ENCODE measurements at regions not wholly inside any gene's neighbourhood (a gene's known extent, or its start where the extent isn't known, plus 50 kb on each side); places are given as distances from the start of the nearest gene placed in this dataset.

GRCh38 chrX:124818033-124818432, 471.7 kb downstream of the SH2D1A start:
- TF ChIP-seq REST (IDR thresholded peaks at IDR 0.05; ENCODE audit: insufficient read depth in 1 of 2, low read depth in 2 of 2, low read length in 2 of 2) (no peak), POLR2AphosphoS5 (IDR thresholded peaks at IDR 0.05; ENCODE audit: low read depth, low read length) (no peak), SIN3A (IDR thresholded peaks at IDR 0.05; ENCODE audit: borderline replicate concordance, insufficient read depth, low read length) (no peak)
